ENCODE measurements at regions not wholly inside any gene's neighbourhood (a gene's known extent, or its start where the extent isn't known, plus 50 kb on each side); places are given as distances from the start of the nearest gene placed in this dataset.

DNA sequence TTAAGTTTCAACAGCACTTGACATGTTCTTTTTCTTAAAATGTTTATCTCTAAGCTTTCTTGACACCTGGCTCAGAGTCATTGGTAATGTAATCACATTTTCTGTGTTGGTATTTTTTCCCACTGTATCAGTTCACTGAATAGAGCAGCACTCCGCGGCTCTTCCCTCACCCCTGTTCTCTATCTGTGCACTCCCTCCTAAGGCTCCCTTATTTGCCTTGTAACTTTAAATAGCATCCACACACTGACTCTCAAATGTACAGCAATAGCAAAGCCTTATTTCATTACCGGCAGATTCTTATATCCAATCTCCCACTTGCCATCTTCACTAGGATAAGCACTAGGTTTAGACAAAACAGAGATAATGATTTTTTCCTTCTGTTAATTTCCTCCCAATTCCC is 935.5 kb upstream of the SLC10A2 start:
- ChIA-PET CTCF (no interaction called here), POLR2A (no interaction called here)
- no peak for DNase-seq (ENCODE audit: extremely low spot score)
- TF ChIP-seq, protein P1, sequence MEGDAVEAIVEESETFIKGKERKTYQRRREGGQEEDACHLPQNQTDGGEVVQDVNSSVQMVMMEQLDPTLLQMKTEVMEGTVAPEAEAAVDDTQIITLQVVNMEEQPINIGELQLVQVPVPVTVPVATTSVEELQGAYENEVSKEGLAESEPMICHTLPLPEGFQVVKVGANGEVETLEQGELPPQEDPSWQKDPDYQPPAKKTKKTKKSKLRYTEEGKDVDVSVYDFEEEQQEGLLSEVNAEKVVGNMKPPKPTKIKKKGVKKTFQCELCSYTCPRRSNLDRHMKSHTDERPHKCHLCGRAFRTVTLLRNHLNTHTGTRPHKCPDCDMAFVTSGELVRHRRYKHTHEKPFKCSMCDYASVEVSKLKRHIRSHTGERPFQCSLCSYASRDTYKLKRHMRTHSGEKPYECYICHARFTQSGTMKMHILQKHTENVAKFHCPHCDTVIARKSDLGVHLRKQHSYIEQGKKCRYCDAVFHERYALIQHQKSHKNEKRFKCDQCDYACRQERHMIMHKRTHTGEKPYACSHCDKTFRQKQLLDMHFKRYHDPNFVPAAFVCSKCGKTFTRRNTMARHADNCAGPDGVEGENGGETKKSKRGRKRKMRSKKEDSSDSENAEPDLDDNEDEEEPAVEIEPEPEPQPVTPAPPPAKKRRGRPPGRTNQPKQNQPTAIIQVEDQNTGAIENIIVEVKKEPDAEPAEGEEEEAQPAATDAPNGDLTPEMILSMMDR (IDR thresholded peaks at IDR 0.05; ENCODE audit: control extremely low read depth, extremely low read depth, low read depth, missing control alignments) = no peak

DNA sequence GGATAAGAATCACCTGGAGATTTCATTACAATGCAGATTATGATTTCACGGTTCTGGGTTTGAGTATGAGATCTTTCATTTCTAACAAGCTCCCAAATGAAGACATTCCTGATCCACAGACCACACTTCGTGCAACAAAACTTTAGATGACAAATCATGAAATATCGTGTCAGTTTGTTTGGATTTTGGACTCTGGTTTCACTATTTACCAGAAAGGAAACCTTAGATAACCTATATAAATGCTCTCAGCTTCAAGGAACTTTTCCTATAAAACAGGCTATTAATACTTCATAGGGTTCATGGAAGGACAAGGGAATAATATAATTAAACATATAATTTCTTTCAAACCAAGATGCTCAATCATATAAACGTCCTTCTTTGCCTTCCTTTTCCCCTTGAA is 930.5 kb upstream of the SLC10A2 start:
- POLR2A ChIA-PET = no interaction called here
- TF ChIP-seq, protein P1 (IDR thresholded peaks at IDR 0.05; ENCODE audit: control extremely low read depth, extremely low read depth, low read depth, missing control alignments) = no peak

DNA sequence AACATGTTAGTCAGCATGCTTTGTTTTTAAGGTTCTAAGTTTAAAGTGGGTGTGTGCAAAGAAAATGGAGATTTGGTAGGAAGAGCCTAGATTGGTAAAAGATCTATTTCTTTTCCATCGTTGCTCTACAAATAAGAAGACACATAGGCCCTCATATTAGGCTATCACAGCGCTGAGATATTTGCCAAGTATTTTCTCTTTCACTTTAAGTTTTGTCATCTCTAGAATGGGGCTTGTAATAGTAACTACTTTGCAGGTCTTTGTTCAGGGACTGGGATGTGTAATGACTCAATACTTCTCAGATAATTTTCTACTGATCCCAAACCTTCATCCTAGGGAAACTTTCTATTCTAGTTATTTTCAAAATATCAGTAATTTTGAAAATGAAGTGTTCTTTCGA is 917.7 kb upstream of the SLC10A2 start:
- ChIA-PET POLR2A (no interaction called here), CTCF (interaction anchor here (1.3 kb wide), 1 partner anchor 16 kb away, joined by 3 read pairs; no protein-coding TSS in a partner anchor)
- no peak for DNase-seq (ENCODE audit: extremely low spot score)
- TF ChIP-seq, protein P1 (IDR thresholded peaks at IDR 0.05; ENCODE audit: control extremely low read depth, extremely low read depth, low read depth, missing control alignments) = no peak

More for the DNA sequence above, 930.5 kb upstream of the SLC10A2 start:
- CTCF ChIA-PET = interaction anchor here (1.2 kb wide), 1 partner anchor 8 kb away, joined by 3 read pairs; no protein-coding TSS in a partner anchor
- DNase-seq (ENCODE audit: extremely low spot score) = no peak

DNA sequence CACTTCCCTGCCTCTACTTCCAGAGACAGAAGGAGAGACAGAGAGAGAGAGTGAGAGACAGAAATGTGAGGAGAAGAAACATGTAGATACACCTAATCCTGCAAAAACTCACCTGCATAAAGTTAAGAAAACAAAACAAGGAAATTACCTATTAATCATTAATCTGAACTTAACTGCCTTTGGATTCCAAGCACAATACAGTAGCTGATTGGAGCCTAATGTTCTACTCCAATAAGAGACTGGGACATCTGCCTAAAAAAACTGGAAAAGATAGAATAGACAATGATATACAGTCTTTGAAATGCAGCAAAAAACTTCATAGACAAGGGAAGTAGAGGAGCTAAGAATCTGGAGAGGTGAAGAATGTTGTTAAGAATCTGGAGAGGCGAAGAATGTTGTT is 910.2 kb upstream of the SLC10A2 start:
- ChIA-PET POLR2A (no interaction called here), CTCF (no interaction called here)

DNA sequence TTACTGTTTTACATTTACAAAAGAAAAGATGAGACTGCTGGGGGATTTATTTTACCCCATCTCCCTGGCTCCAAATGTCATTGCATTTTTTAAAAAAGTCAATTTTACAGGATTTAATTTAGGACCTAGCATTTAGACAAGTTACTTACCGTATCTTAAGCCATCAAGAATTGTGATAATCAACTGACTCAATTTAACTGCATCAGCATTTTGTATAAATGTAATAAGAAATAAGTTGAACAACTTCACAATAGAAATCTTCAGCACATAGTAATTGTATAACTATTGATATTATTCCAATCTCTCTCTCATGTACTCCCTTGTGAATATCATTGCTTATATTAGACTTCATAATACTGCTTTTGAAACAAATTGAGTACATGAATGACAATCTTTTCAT is 907.5 kb upstream of the SLC10A2 start:
- CTCF ChIA-PET = no interaction called here
- DNase-seq (ENCODE audit: extremely low spot score) = no peak
- POLR2A ChIA-PET = no interaction called here
- TF ChIP-seq, protein P1 (IDR thresholded peaks at IDR 0.05; ENCODE audit: control extremely low read depth, extremely low read depth, low read depth, missing control alignments) = no peak

More for the DNA sequence above, 910.2 kb upstream of the SLC10A2 start:
- DNase-seq (ENCODE audit: extremely low spot score) = no peak
- TF ChIP-seq, protein P1 (IDR thresholded peaks at IDR 0.05; ENCODE audit: control extremely low read depth, extremely low read depth, low read depth, missing control alignments) = no peak

DNA sequence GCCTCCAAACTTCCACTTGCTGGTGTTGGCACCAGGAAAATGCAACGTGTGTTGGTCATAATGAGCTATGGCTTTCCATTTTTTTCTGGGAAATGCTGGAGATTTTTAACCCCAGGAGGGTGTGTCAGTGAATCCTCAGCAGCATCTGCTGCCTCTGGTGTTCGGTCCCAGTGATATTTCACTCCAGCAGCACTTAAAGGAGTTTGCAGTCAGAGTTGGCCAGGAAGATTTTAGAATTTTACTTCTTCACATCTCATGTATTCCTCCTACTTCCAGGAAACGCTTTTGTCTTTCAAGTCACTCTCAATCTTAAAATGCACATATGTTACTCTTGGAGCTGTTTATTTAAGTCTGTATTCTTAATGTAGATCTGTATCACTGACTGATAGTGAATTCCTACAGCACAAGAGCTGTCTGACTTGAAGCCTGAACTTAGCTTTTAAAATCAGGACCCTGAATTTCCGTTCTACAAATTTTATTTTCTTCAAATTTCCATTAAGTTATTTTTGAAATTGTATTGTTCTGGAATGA is 903.4 kb upstream of the SLC10A2 start:
- DNase-seq (ENCODE audit: extremely low spot score) = no peak
- POLR2A ChIA-PET = no interaction called here
- CTCF ChIA-PET = interaction anchor here (1.1 kb wide), 1 partner anchor 14 kb away, joined by 3 read pairs; no protein-coding TSS in a partner anchor
- TF ChIP-seq, protein P1 (IDR thresholded peaks at IDR 0.05; ENCODE audit: control extremely low read depth, extremely low read depth, low read depth, missing control alignments) = no peak
